Heart left ventricle (tissue), 13 donors: ENCODE measurements at regions not wholly inside any gene's neighbourhood (a gene's known extent, or its start where the extent isn't known, plus 50 kb on each side); places are given as distances from the start of the nearest gene placed in this dataset.

Source experiments
- POLR2A ChIP-seq, 2 donors: fragments of 450-650 bp; IDR thresholded peaks; one replicate each; pipeline ENCODE4 v1.6.1; 2017; ENCODE audit warnings: antibody characterized with exemption in 2 of 2, mild to moderate bottlenecking in 2 of 2, moderate library complexity in 2 of 2
- TF ChIP-seq, protein P1 (sequence below), 12 donors: fragments of 200-600 bp; sonication (generic) in 4 of 12; IDR thresholded peaks; one replicate each; pipeline versions ENCODE4 v1.5.0 to v1.8.0; 2018 to 2022; ENCODE audit warnings: antibody characterized with exemption in 12 of 12, mild to moderate bottlenecking in 5 of 12
- donor health status: ischemic (EF 13 %, LVEDD 7.1; RV severe dilation, severe dysfunction).
- donor health status: DM: no; HTN: yes; CAD: no.
- donor health status: DM: no; HTN: no; CAD: no.
- donor health status: ischemic (EF 25% LVEDD 6.9; RV normal size, moderate dysfunction).
- donor health status: ischemic (EF 25% LVEDD 5.7; RV mildly dilated, moderate dysfunction).
- donor health status: ischemic (EF 35%, LVEDD 5.7; RV mildly dilated, moderate dysfunction).
- donor health status: nonischemic (EF 11% LVEDD 7.7; RV severe dilation, severe dysfunction).
- donor health status: DM: yes; HTN: yes; CAD: no.
- donor health status: PGD.
- donor health status: ischemic (EF 29% LVEDD 5.4; RV normal size, mild dysfunction).
- donor health status: nonischemic (EF 23%, LVEDD 6.1; RV moderate dilation, normal function).

DNA sequence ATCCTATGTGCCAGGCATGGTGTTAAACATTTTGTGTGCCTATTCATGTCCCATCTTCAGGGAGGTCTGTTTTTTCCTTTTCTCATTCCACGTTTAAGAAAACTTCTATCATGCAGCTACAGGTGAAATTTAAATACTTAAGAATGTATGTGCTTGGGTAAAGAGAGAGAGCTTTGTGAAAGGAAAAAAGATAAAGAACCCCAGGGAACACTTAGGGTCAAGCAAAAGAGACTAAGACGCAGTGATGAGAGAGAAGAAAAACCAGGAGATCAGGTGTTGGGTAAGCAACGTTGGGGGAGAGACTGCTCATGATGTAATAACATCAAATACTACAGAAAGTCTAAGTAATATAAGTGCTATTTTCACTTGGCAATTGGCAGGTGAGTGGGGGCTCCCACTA lies 253.7 kb downstream of the GRXCR1 start:
- no peak for TF ChIP-seq POLR2A (IDR thresholded peaks at IDR 0.05)
- TF ChIP-seq, protein P1, sequence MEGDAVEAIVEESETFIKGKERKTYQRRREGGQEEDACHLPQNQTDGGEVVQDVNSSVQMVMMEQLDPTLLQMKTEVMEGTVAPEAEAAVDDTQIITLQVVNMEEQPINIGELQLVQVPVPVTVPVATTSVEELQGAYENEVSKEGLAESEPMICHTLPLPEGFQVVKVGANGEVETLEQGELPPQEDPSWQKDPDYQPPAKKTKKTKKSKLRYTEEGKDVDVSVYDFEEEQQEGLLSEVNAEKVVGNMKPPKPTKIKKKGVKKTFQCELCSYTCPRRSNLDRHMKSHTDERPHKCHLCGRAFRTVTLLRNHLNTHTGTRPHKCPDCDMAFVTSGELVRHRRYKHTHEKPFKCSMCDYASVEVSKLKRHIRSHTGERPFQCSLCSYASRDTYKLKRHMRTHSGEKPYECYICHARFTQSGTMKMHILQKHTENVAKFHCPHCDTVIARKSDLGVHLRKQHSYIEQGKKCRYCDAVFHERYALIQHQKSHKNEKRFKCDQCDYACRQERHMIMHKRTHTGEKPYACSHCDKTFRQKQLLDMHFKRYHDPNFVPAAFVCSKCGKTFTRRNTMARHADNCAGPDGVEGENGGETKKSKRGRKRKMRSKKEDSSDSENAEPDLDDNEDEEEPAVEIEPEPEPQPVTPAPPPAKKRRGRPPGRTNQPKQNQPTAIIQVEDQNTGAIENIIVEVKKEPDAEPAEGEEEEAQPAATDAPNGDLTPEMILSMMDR (IDR thresholded peaks at IDR 0.05): no peak
